GM12878 (cell line): ENCODE measurements at regions not wholly inside any gene's neighbourhood (a gene's known extent, or its start where the extent isn't known, plus 50 kb on each side); places are given as distances from the start of the nearest gene placed in this dataset.

ENCODE experiments used
- ATAC-seq: fragments of 200-7000 bp; cut with Tn5 transposase; 3 replicates; pipeline ENCODE4 v1.9.1; 2020; ENCODE audit warnings: mild to moderate bottlenecking, moderate library complexity
- BruUV-seq: library from RNA; stranded (reverse); fragments of 400-500 nt; replicated peaks from 2 replicates; lab custom pipeline; 2021; lab: Mats Ljungman, UMichigan
- CTCF ChIA-PET: fragments of 300-600 bp; sonication (Branson Sonifier 250); formaldehyde crosslinking; extraction: SDS; loops from one replicate; lab custom pipeline; 2021; ENCODE audit warnings: inconsistent platforms; lab: Yijun Ruan, JAX
- POLR2A ChIA-PET: fragments of 350-600 bp; formaldehyde crosslinking; extraction: SDS; loops from one replicate; lab custom pipeline; 2021; ENCODE audit warnings: inconsistent platforms; lab: Charles Lee
- RAD21 ChIA-PET: fragments of 300-600 bp; sonication (Branson Sonifier 250); formaldehyde crosslinking; loops from one replicate; lab custom pipeline; 2023; ENCODE audit warnings: antibody characterized with exemption; ENCODE audit not compliant: unreplicated experiment; lab: Charles Lee
- SMC1A ChIA-PET: fragments of 300-600 bp; sonication (Branson Sonifier 250); formaldehyde crosslinking; loops from one replicate; lab custom pipeline; 2023; ENCODE audit not compliant: unreplicated experiment, uncharacterized antibody; lab: Charles Lee
- DNase-seq: peaks from one replicate; pipeline ENCODE4 v3.0.0-alpha.2; 2011; ENCODE audit warnings: low read depth, low spot score
- FAIRE-seq: peaks from 3 replicates; lab custom pipeline; 2011; peaks lifted over from hg19 to GRCh38; lab: Jason Lieb, UNC
- H2AFZ ChIP-seq: 2 replicates; pipeline ENCODE4 v1.6.0; 2011; ENCODE audit warnings: low read depth, low read length, control low read depth; ENCODE audit not compliant: control insufficient read depth
- H3K27ac ChIP-seq: 2 replicates; pipeline ENCODE4 v1.5.1; 2011; ENCODE audit warnings: control low read depth; ENCODE audit not compliant: control insufficient read depth, insufficient read depth
- H3K27me3 ChIP-seq, 2 experiments: replicated peaks in 1 of 2; 2 replicates each; pipeline versions ENCODE4 v1.6.0 to v1.6.1; 2011; ENCODE audit warnings: low read length in 1 of 2; ENCODE audit not compliant: control insufficient read depth in 2 of 2, insufficient read depth in 2 of 2
- H3K36me3 ChIP-seq, 2 experiments: 2 replicates each; pipeline ENCODE4 v1.5.1; 2011; ENCODE audit warnings: low read length in 1 of 2; ENCODE audit not compliant: control insufficient read depth in 2 of 2, insufficient read depth in 2 of 2
- H3K4me1 ChIP-seq: 2 replicates; pipeline ENCODE4 v1.6.1; 2011; ENCODE audit warnings: mild to moderate bottlenecking, low read length, moderate library complexity, mixed read lengths; ENCODE audit not compliant: control insufficient read depth, insufficient read depth
- H3K4me2 ChIP-seq: 2 replicates; pipeline ENCODE4 v1.6.0; 2011; ENCODE audit warnings: control low read depth; ENCODE audit not compliant: control insufficient read depth, insufficient read depth
- H3K4me3 ChIP-seq: fragments of 200-600 bp; sonication (generic); 2 replicates; pipeline ENCODE4 v1.5.1; 2016
- H3K79me2 ChIP-seq: 2 replicates; pipeline ENCODE4 v1.6.0; 2011; ENCODE audit warnings: low read length; ENCODE audit not compliant: control insufficient read depth, insufficient read depth
- H3K9ac ChIP-seq: 2 replicates; pipeline ENCODE4 v1.8.0; 2011; ENCODE audit warnings: low read length, control low read depth, mixed read lengths; ENCODE audit not compliant: control insufficient read depth, insufficient read depth
- H3K9me3 ChIP-seq: replicated peaks from 3 replicates; pipeline ENCODE4 v1.5.1; 2011; ENCODE audit warnings: mild to moderate bottlenecking, low read length; ENCODE audit not compliant: control insufficient read depth, insufficient read depth
- H4K20me1 ChIP-seq: 2 replicates; pipeline ENCODE4 v1.6.0; 2011; ENCODE audit not compliant: control insufficient read depth, insufficient read depth
- ASH2L ChIP-seq: fragments of 300-600, 200-600 bp; sonication (generic); IDR thresholded peaks from 2 replicates; pipeline ENCODE4 v1.6.1; 2017; ENCODE audit warnings: low read depth, mild to moderate bottlenecking, borderline replicate concordance
- DPF2 ChIP-seq: fragments of 450-650 bp; IDR thresholded peaks from 2 replicates; pipeline ENCODE4 v1.6.1; 2017; ENCODE audit warnings: mild to moderate bottlenecking
- ESRRA ChIP-seq: IDR thresholded peaks from 2 replicates; pipeline ENCODE4 v1.6.1; 2012; ENCODE audit warnings: mild to moderate bottlenecking, low read length, improper control_type of control experiment
- HDAC2 ChIP-seq: fragments of 200-600 bp; sonication (generic); IDR thresholded peaks from 2 replicates; pipeline ENCODE4 v1.6.1; 2017
- IKZF2 ChIP-seq, 2 experiments: fragments of 450-650 bp; IDR thresholded peaks; 2 replicates each; pipeline ENCODE4 v1.6.1; 2017; ENCODE audit warnings: mild to moderate bottlenecking in 2 of 2, moderate library complexity in 2 of 2
- LARP7 ChIP-seq: fragments of 450-650 bp; IDR thresholded peaks from 2 replicates; pipeline ENCODE4 v1.6.1; 2017; ENCODE audit warnings: mild to moderate bottlenecking
- NKRF ChIP-seq: fragments of 450-650 bp; conservative IDR thresholded peaks from 2 replicates; pipeline ENCODE4 v1.6.1; 2017; ENCODE audit warnings: mild to moderate bottlenecking, moderate library complexity
- NR2C2 ChIP-seq: IDR thresholded peaks from 2 replicates; pipeline ENCODE4 v1.6.1; 2011; ENCODE audit warnings: borderline replicate concordance, low read depth; ENCODE audit not compliant: control insufficient read depth, insufficient read length
- PML ChIP-seq: IDR thresholded peaks from 2 replicates; pipeline ENCODE4 v1.6.1; 2012; ENCODE audit warnings: low read length, inconsistent platforms
- RB1 ChIP-seq: fragments of 450-650 bp; formaldehyde crosslinking; IDR thresholded peaks from 2 replicates; pipeline ENCODE4 v1.6.1; 2017; ENCODE audit warnings: mild to moderate bottlenecking, borderline replicate concordance
- RBBP5 ChIP-seq: fragments of 200-600 bp; sonication (generic); conservative IDR thresholded peaks from 2 replicates; pipeline ENCODE4 v1.6.1; 2016
- RFX5 ChIP-seq: IDR thresholded peaks from 2 replicates; pipeline ENCODE4 v1.6.1; 2011; ENCODE audit warnings: low read depth, low read length, improper control_type of control experiment
- SREBF2 ChIP-seq: IDR thresholded peaks from 2 replicates; pipeline ENCODE4 v1.6.1; 2012; ENCODE audit warnings: mild to moderate bottlenecking, low read length
- SUPT20H ChIP-seq: IDR thresholded peaks from 2 replicates; pipeline ENCODE4 v1.6.1; 2011; ENCODE audit warnings: low read depth, mild to moderate bottlenecking, low read length, moderate library complexity, borderline replicate concordance; ENCODE audit not compliant: control insufficient read depth
- USF1 ChIP-seq: IDR thresholded peaks from 2 replicates; pipeline ENCODE4 v1.6.1; 2011; ENCODE audit warnings: borderline replicate concordance, low read depth, mild to moderate bottlenecking, moderate library complexity, mixed read lengths, low read length; ENCODE audit not compliant: insufficient read depth; ENCODE audit errors: extremely low read length
- whole genome bisulfite sequencing: methylation state at CpG from one replicate; pipeline ENCODE4 v1.1.6; 2016; ENCODE audit warnings: low lambda C conversion rate; ENCODE audit not compliant: insufficient replicate concordance, insufficient coverage; ENCODE audit errors: missing lambda C conversion rate; 5-methylcytosine and 5-hydroxymethylcytosine counted together
- in situ Hi-C: fragments of 300-500 bp; cut with MboI; formaldehyde crosslinking; loops from 9 replicates; pipeline ENCODE4 v1.14.3; 2018; ENCODE audit warnings: mixed read lengths
- intact Hi-C: fragments of 100-400 bp; cut with micrococcal nuclease; formaldehyde crosslinking; loops from one replicate; pipeline ENCODE4 v1.14.2; 2022; ENCODE audit not compliant: unreplicated experiment

GRCh38 chr16:5315914-5316313 is 218.3 kb upstream of the EEF2KMT start:
- TF ChIP-seq NR2C2 (no peak), HDAC2 (no peak), SREBF2 (no peak), DPF2 (no peak), USF1 (no peak), LARP7 (no peak), NKRF (no peak), PML (no peak), RB1 (no peak), ESRRA (no peak), SUPT20H (no peak), IKZF2 (IDR thresholded peaks at IDR 0.05) (no peak), ASH2L (no peak), RBBP5 (no peak), RFX5 (no peak)
- DNase-seq (no peak), FAIRE-seq (no peak), ATAC-seq (no peak)
- 15% methylated on average over 5 of the region's 5 CpGs for WGBS
- ChIA-PET POLR2A (no interaction called here), CTCF (no interaction called here), RAD21 (no interaction called here), SMC1A (no interaction called here)
- no TSS peak for BruUV-seq
- no peaks in the 10 kb centered on the region for H3K4me1 ChIP-seq
- H2AFZ ChIP-seq, result no peak overlapping the region
- intact Hi-C loops (no loop called here), in situ Hi-C loops (no loop called here)
- H3K4me2 ChIP-seq, result no peak overlapping the region
- no peak overlapping the region for H3K4me3 ChIP-seq
- no peaks in the 10 kb centered on the region for H3K36me3 ChIP-seq
- H3K27me3 ChIP-seq, result no peaks in the 10 kb centered on the region
- no peaks in the 10 kb centered on the region for H4K20me1 ChIP-seq
- H3K9me3 ChIP-seq, result no peaks in the 10 kb centered on the region; the same call in 2 of the 3 replicates
- H3K79me2 ChIP-seq, result no peaks in the 10 kb centered on the region
- no peak overlapping the region for H3K9ac ChIP-seq
- H3K27ac ChIP-seq, result no peak overlapping the region
